ENCODE measurements at regions not wholly inside any gene's neighbourhood (a gene's known extent, or its start where the extent isn't known, plus 50 kb on each side); places are given as distances from the start of the nearest gene placed in this dataset.

GRCh38 chr2:151033271-151034248, 228.1 kb downstream of the RBM43 start:
- Mint-ChIP-seq H3K4me3 (no peak overlapping the region), H3K9me3 (peaks cover 25% of the 10 kb centered on the region), H3K27ac (no peak overlapping the region), H3K27me3 (ENCODE audit: low read depth) (no peaks in the 10 kb centered on the region), H3K4me1 (peaks cover 12% of the 10 kb centered on the region), H3K36me3 (peaks cover 15% of the 10 kb centered on the region; the same call in 1 of the 2 replicates)
- DNase-seq (ENCODE audit: low spot score) (no peak), ATAC-seq (no peak)
- no peak for TF ChIP-seq SMAD4 (CRISPR knock-in tag; IDR thresholded peaks at IDR 0.05)
- no peak for TF ChIP-seq ZNF396 (CRISPR knock-in tag; IDR thresholded peaks at IDR 0.05; ENCODE audit: borderline replicate concordance)
- TF ChIP-seq IRF2 (CRISPR knock-in tag; IDR thresholded peaks at IDR 0.05; ENCODE audit: borderline replicate concordance, low read depth) = no peak
- TF ChIP-seq ZNF423 (CRISPR knock-in tag; IDR thresholded peaks at IDR 0.05) = no peak
- TF ChIP-seq EMX1 (CRISPR knock-in tag; IDR thresholded peaks at IDR 0.05) = no peak
- TF ChIP-seq CDX4 (CRISPR knock-in tag; IDR thresholded peaks at IDR 0.05; ENCODE audit: borderline replicate concordance) = no peak
- TF ChIP-seq JUN (CRISPR knock-in tag; IDR thresholded peaks at IDR 0.05) = no peak
- TF ChIP-seq ZNF121 (CRISPR knock-in tag; IDR thresholded peaks at IDR 0.05) = no peak
- TF ChIP-seq ZNF671 (CRISPR knock-in tag; IDR thresholded peaks at IDR 0.05) = no peak
- no peak for TF ChIP-seq CBFB (CRISPR knock-in tag; IDR thresholded peaks at IDR 0.05; ENCODE audit: low read depth)
- no peak for TF ChIP-seq PRRX2 (CRISPR knock-in tag; IDR thresholded peaks at IDR 0.05)
- TF ChIP-seq SP1 (CRISPR knock-in tag; conservative IDR thresholded peaks at IDR 0.05) = no peak
- TF ChIP-seq IRF1 (CRISPR knock-in tag; IDR thresholded peaks at IDR 0.05) = no peak
- no peak for TF ChIP-seq JAZF1 (CRISPR knock-in tag; IDR thresholded peaks at IDR 0.05)
- TF ChIP-seq FOXP1 (CRISPR knock-in tag; IDR thresholded peaks at IDR 0.05; ENCODE audit: borderline replicate concordance) = no peak
- CTCF ChIA-PET = interaction anchor here (1.0 to 1.5 kb wide), 2 partner anchors 18 kb away, joined by 4 to 8 read pairs; no protein-coding TSS in a partner anchor
- POLR2A ChIA-PET = no interaction called here

GRCh38 chr2:151032741-151033191, 228.9 kb downstream of the RBM43 start:
- Mint-ChIP-seq H3K36me3 (peaks cover 12% of the 10 kb centered on the region; the same call in 1 of the 2 replicates), H3K4me3 (no peak overlapping the region), H3K27ac (no peak overlapping the region), H3K27me3 (ENCODE audit: low read depth) (no peaks in the 10 kb centered on the region), H3K4me1 (peaks cover 12% of the 10 kb centered on the region), H3K9me3 (peaks cover 25% of the 10 kb centered on the region)
- ATAC-seq (no peak), DNase-seq (ENCODE audit: low spot score) (no peak)
- TF ChIP-seq FOXJ3 (CRISPR knock-in tag; IDR thresholded peaks at IDR 0.05; ENCODE audit: borderline replicate concordance) (no peak), GABPB1 (CRISPR knock-in tag; IDR thresholded peaks at IDR 0.05) (no peak), PRDM15 (CRISPR knock-in tag; IDR thresholded peaks at IDR 0.05) (no peak), ATF1 (CRISPR knock-in tag; IDR thresholded peaks at IDR 0.05) (no peak), ZMAT4 (CRISPR knock-in tag; IDR thresholded peaks at IDR 0.05) (no peak), ESRRA (CRISPR knock-in tag; IDR thresholded peaks at IDR 0.05; ENCODE audit: borderline replicate concordance) (no peak), RORB (CRISPR knock-in tag; IDR thresholded peaks at IDR 0.05) (no peak), TEAD1 (CRISPR knock-in tag; IDR thresholded peaks at IDR 0.05) (no peak), GRHL2 (CRISPR knock-in tag; IDR thresholded peaks at IDR 0.05; ENCODE audit: insufficient replicate concordance, severe bottlenecking) (no peak)
- POLR2A ChIA-PET = no interaction called here
- CTCF ChIA-PET = interaction anchor here (1.5 kb wide), 1 partner anchor 19 kb away, joined by 8 read pairs; no protein-coding TSS in a partner anchor

Data from WTC11 (cell line).